Left ventricle myocardium inferior (tissue), 1 donor: ENCODE measurements at regions not wholly inside any gene's neighbourhood (a gene's known extent, or its start where the extent isn't known, plus 50 kb on each side); places are given as distances from the start of the nearest gene placed in this dataset.

Source experiments
- DNase-seq: peaks from one replicate; pipeline ENCODE4 v3.0.0-alpha.2; 2020
- H3K27ac ChIP-seq: fragments of 200-600 bp; replicated peaks from 2 replicates; pipeline ENCODE4 v1.8.0; 2021
- H3K27me3 ChIP-seq: fragments of 200-600 bp; 2 replicates; pipeline ENCODE4 v1.8.0; 2021; ENCODE audit warnings: low read depth
- H3K36me3 ChIP-seq: fragments of 200-600 bp; 2 replicates; pipeline ENCODE4 v1.8.0; 2021
- H3K4me1 ChIP-seq: fragments of 200-600 bp; 2 replicates; pipeline ENCODE4 v1.8.0; 2021
- H3K4me3 ChIP-seq: fragments of 200-600 bp; 2 replicates; pipeline ENCODE4 v1.8.0; 2021; ENCODE audit warnings: mild to moderate bottlenecking, moderate library complexity
- H3K9me3 ChIP-seq: fragments of 200-600 bp; replicated peaks from 2 replicates; pipeline ENCODE4 v1.8.0; 2021
- intact Hi-C: fragments of 100-400 bp; cut with micrococcal nuclease; formaldehyde crosslinking; loops from one replicate; pipeline ENCODE4 v1.11.0; 2022
- TF ChIP-seq, protein P1 (sequence below): fragments of 200-600 bp; IDR thresholded peaks from 2 replicates; pipeline ENCODE4 v1.8.0; 2021; ENCODE audit warnings: antibody characterized with exemption, mild to moderate bottlenecking, borderline replicate concordance
- donor health status: DM: no; HTN: yes; CAD: no; lungs with severe emphysema.

DNA sequence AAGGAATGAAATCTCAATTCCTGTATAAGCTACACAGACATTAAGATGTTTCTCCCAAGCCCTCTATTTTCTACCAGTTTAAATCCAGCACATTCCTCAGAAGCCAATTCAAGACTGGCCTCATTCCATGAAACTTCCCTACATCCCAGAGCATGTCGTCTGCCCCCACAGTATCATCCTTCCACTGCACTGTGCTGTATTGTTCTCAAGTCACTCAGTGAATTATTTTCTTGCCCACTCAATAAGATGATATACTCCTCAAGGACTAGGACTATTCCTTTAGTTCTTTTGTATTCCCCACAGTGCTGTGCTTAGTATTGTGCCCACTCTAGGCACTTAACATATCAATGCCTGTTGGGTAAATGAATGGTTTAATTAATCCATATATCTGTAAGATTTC, 203.1 kb upstream of the BLID start:
- intact Hi-C loops: no loop called here
- Histone ChIP-seq H3K4me3 (no peak overlapping the region), H3K4me1 (peaks cover 17% of the 10 kb centered on the region), H3K27ac (no peak overlapping the region), H3K27me3 (no peaks in the 10 kb centered on the region), H3K36me3 (no peaks in the 10 kb centered on the region), H3K9me3 (no peaks in the 10 kb centered on the region)
- TF ChIP-seq, protein P1, sequence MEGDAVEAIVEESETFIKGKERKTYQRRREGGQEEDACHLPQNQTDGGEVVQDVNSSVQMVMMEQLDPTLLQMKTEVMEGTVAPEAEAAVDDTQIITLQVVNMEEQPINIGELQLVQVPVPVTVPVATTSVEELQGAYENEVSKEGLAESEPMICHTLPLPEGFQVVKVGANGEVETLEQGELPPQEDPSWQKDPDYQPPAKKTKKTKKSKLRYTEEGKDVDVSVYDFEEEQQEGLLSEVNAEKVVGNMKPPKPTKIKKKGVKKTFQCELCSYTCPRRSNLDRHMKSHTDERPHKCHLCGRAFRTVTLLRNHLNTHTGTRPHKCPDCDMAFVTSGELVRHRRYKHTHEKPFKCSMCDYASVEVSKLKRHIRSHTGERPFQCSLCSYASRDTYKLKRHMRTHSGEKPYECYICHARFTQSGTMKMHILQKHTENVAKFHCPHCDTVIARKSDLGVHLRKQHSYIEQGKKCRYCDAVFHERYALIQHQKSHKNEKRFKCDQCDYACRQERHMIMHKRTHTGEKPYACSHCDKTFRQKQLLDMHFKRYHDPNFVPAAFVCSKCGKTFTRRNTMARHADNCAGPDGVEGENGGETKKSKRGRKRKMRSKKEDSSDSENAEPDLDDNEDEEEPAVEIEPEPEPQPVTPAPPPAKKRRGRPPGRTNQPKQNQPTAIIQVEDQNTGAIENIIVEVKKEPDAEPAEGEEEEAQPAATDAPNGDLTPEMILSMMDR: no peak
- no peak for DNase-seq

DNA sequence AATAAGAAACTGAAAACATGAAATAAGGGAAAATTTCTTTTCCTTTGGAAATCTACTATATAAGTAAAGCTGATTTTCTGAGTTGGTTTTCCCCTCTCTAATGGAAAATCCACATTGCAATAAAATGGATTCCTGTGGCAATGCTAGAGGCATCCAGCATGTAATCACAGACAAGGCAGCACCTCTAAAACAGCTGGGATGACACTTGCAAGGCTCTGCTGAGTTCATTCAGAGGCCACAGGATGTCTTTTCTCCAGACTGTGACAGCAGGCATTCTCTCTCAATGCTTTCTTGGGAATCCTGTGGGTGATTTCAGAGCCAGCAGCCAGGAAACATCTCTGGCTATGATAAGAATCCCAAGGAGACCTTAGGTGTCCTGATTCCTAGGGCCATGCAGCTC, 201.3 kb upstream of the BLID start:
- Histone ChIP-seq H3K27ac (no peak overlapping the region), H3K27me3 (no peaks in the 10 kb centered on the region), H3K4me1 (peaks cover 17% of the 10 kb centered on the region), H3K9me3 (no peaks in the 10 kb centered on the region), H3K4me3 (no peak overlapping the region), H3K36me3 (no peaks in the 10 kb centered on the region)
- intact Hi-C loops: no loop called here
- TF ChIP-seq, protein P1: no peak
- DNase-seq: no peak

DNA sequence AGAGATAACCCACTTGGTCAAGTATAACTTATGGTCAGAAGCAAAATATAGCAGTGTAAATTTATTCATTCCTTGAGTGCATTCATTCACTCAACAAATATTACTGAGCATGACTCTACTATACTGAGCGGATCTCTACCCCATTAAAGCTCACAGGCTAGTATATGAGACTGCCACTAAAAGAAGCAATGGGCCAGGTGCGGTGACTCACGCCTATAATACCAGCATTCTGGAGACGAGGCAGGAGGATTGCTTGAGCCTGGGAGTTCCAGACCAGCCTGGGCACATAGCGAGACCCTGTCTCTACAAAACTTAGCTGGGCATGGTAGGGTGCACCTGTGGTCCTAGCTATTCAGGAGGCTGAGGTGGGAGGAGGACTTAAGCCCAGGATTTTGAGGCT, 197.6 kb upstream of the BLID start:
- Histone ChIP-seq H3K4me3 (no peak overlapping the region), H3K4me1 (peaks cover 28% of the 10 kb centered on the region), H3K36me3 (no peaks in the 10 kb centered on the region), H3K27me3 (no peaks in the 10 kb centered on the region), H3K9me3 (no peaks in the 10 kb centered on the region), H3K27ac (no peak overlapping the region)
- TF ChIP-seq, protein P1: no peak
- intact Hi-C loops: no loop called here
- DNase-seq: no peak

DNA sequence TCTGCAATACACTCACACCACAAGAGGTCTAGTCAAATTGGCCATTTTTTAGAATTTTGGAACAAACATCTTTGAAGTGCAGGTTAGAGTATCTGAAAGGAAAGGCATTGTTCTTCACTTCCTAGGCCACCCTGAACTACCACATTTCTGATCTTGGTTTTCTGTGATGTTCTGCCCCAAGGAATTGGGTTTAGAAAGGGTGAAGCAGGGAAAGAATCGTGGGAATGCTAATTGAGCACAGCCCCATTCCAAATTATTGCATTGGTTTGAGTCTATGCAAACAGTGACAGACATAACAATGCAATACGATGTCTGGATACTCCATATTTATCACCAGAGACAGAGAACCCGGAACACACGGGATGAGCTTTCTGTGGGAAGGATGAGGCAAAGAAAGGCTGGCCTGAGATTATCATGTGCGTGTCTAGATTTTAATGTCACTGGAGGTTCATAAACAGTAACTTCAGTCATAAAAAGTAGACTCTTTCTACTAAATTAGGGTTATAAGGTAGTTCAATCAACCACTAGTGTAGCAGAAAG, 195.3 kb upstream of the BLID start:
- TF ChIP-seq, protein P1: no peak
- no peak for DNase-seq
- Histone ChIP-seq H3K27me3 (no peaks in the 10 kb centered on the region), H3K36me3 (no peaks in the 10 kb centered on the region), H3K4me1 (peaks cover 19% of the 10 kb centered on the region), H3K27ac (no peak overlapping the region), H3K9me3 (no peaks in the 10 kb centered on the region), H3K4me3 (no peak overlapping the region)
- intact Hi-C loops: no loop called here

DNA sequence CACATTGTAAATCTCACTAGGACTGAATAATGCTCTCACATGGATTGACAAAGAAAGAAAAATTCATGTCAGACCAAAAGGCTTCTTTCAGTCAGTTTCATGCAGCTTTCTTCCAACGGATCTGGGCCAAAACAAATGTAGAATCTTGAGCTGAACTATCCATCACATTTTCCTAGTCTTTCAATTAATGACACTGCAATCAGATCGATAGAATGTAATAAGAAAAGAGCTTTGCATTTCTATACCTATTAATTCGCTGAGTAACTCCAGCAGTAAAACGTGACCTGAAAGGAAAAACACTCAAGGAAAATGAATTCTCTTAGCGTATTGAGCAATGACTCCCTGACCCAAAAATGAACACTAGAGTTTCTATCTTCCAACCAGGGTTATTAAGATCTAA, 194.8 kb upstream of the BLID start:
- no peaks in the 10 kb centered on the region for H3K9me3 ChIP-seq
- TF ChIP-seq, protein P1: no peak
- H3K4me3 ChIP-seq: no peak overlapping the region
- H3K36me3 ChIP-seq: no peaks in the 10 kb centered on the region
- intact Hi-C loops: no loop called here
- DNase-seq: no peak
- H3K27ac ChIP-seq: no peak overlapping the region
- H3K4me1 ChIP-seq: peaks cover 19% of the 10 kb centered on the region
- no peaks in the 10 kb centered on the region for H3K27me3 ChIP-seq
